Smooth muscle cell (in vitro differentiated cells): ENCODE measurements at regions not wholly inside any gene's neighbourhood (a gene's known extent, or its start where the extent isn't known, plus 50 kb on each side); places are given as distances from the start of the nearest gene placed in this dataset.

Experiments
- DNase-seq: peaks from one replicate; lab custom pipeline; 2025; ENCODE audit not compliant: unreplicated experiment; lab: John Stamatoyannopoulos, UW
- H2AFZ ChIP-seq: fragments of 200-600 bp; sonication (generic); 2 replicates; pipeline ENCODE4 v1.6.0; 2016; ENCODE audit warnings: antibody characterized with exemption, low read depth, mild to moderate bottlenecking
- H3F3A ChIP-seq: fragments of 200-600 bp; sonication (generic); 2 replicates; pipeline ENCODE4 v1.6.0; 2017; ENCODE audit warnings: antibody characterized with exemption, low read depth
- H3K27ac ChIP-seq: fragments of 200-600 bp; sonication (generic); 2 replicates; pipeline ENCODE4 v1.5.1; 2016; ENCODE audit warnings: low read depth, mild to moderate bottlenecking
- H3K27me3 ChIP-seq: fragments of 200-600 bp; sonication (generic); 2 replicates; pipeline ENCODE4 v1.6.1; 2016; ENCODE audit warnings: low read depth, mild to moderate bottlenecking
- H3K36me3 ChIP-seq: fragments of 200-600 bp; sonication (generic); 2 replicates; pipeline ENCODE4 v1.5.1; 2016; ENCODE audit warnings: low read depth
- H3K4me1 ChIP-seq: fragments of 200-600 bp; sonication (generic); 2 replicates; pipeline ENCODE4 v1.5.1; 2016; ENCODE audit warnings: low read depth
- H3K4me2 ChIP-seq: fragments of 200-600 bp; sonication (generic); 2 replicates; pipeline ENCODE4 v1.6.0; 2016; ENCODE audit warnings: mild to moderate bottlenecking
- H3K4me3 ChIP-seq: fragments of 200-600 bp; sonication (generic); 2 replicates; pipeline ENCODE4 v1.5.1; 2016; ENCODE audit warnings: mild to moderate bottlenecking
- H3K79me2 ChIP-seq: fragments of 200-600 bp; sonication (generic); 2 replicates; pipeline ENCODE4 v1.6.0; 2016; ENCODE audit warnings: low read depth, mild to moderate bottlenecking
- H3K9ac ChIP-seq: fragments of 200-600 bp; sonication (generic); 2 replicates; pipeline ENCODE4 v1.6.0; 2016; ENCODE audit warnings: low read depth
- H3K9me3 ChIP-seq: fragments of 200-600 bp; sonication (generic); replicated peaks from 2 replicates; pipeline ENCODE4 v1.5.1; 2016; ENCODE audit warnings: low read depth
- H4K20me1 ChIP-seq: fragments of 200-600 bp; sonication (generic); 2 replicates; pipeline ENCODE4 v1.6.0; 2016; ENCODE audit warnings: low read depth
- CTCF ChIP-seq: fragments of 200-600 bp; sonication (generic); IDR thresholded peaks from 2 replicates; pipeline ENCODE4 v1.5.1; 2017; ENCODE audit warnings: borderline replicate concordance, mild to moderate bottlenecking, antibody characterized with exemption; ENCODE audit not compliant: insufficient read depth, poor library complexity, severe bottlenecking
- WGBS: methylation state at CpG from one replicate; pipeline ENCODE4 v1.1.7; 2016; ENCODE audit warnings: low lambda C conversion rate; 5-methylcytosine and 5-hydroxymethylcytosine counted together

GRCh38 chr12:115467531-115467930 lies 783.6 kb upstream of the TBX3 start:
- WGBS, result 77% methylated on average over 2 of the region's 2 CpGs
- no peak overlapping the region for H3K9ac ChIP-seq
- H3K27me3 ChIP-seq, result no peaks in the 10 kb centered on the region
- DNase-seq, result no peak
- peaks cover 23% of the 10 kb centered on the region for H3F3A ChIP-seq
- H3K27ac ChIP-seq, result no peak overlapping the region
- H3K36me3 ChIP-seq, result no peaks in the 10 kb centered on the region
- no peaks in the 10 kb centered on the region for H3K9me3 ChIP-seq
- no peaks in the 10 kb centered on the region for H4K20me1 ChIP-seq
- TF ChIP-seq CTCF, result no peak
- H2AFZ ChIP-seq, result no peak overlapping the region
- no peaks in the 10 kb centered on the region for H3K4me1 ChIP-seq
- no peak overlapping the region for H3K4me2 ChIP-seq
- no peak overlapping the region for H3K4me3 ChIP-seq
- no peaks in the 10 kb centered on the region for H3K79me2 ChIP-seq

- H2AFZ ChIP-seq, result peak overlapping the region; percentile 49
- no peak overlapping the region for H3K4me3 ChIP-seq
- no peaks in the 10 kb centered on the region for H3K36me3 ChIP-seq
- no peaks in the 10 kb centered on the region for H4K20me1 ChIP-seq
- WGBS, result 19% methylated on average over 4 of the region's 4 CpGs
- no peaks in the 10 kb centered on the region for H3K79me2 ChIP-seq
- no peaks in the 10 kb centered on the region for H3K27me3 ChIP-seq
- TF ChIP-seq CTCF, result no peak
- no peak for DNase-seq
- H3K27ac ChIP-seq, result peak overlapping the region; percentile 32
- H3K4me2 ChIP-seq, result no peak overlapping the region
- H3K9ac ChIP-seq, result no peak overlapping the region
- H3K9me3 ChIP-seq, result peaks cover 7% of the 10 kb centered on the region
- no peaks in the 10 kb centered on the region for H3K4me1 ChIP-seq
- H3F3A ChIP-seq, result peaks cover 23% of the 10 kb centered on the region
Measured at GRCh38 chr12:115466076-115466475, 782.1 kb upstream of the TBX3 start.

- no peak for DNase-seq
- Histone ChIP-seq H3K4me3 (no peak overlapping the region), H3K36me3 (no peaks in the 10 kb centered on the region), H4K20me1 (no peaks in the 10 kb centered on the region), H3K4me2 (no peak overlapping the region), H2AFZ (no peak overlapping the region), H3K27ac (no peak overlapping the region), H3K27me3 (no peaks in the 10 kb centered on the region), H3K4me1 (no peaks in the 10 kb centered on the region), H3K79me2 (no peaks in the 10 kb centered on the region), H3F3A (peaks cover 23% of the 10 kb centered on the region), H3K9ac (no peak overlapping the region), H3K9me3 (peaks cover 7% of the 10 kb centered on the region)
- WGBS, result 95% methylated on average over 7 of the region's 7 CpGs
- TF ChIP-seq CTCF, result no peak
Measured at GRCh38 chr12:115464661-115465060, 780.7 kb upstream of the TBX3 start.

- Histone ChIP-seq H3K4me1 (no peaks in the 10 kb centered on the region), H3K79me2 (no peaks in the 10 kb centered on the region), H3F3A (peaks cover 23% of the 10 kb centered on the region), H3K36me3 (no peaks in the 10 kb centered on the region), H3K4me2 (no peak overlapping the region), H3K9me3 (peaks cover 7% of the 10 kb centered on the region), H3K27ac (no peak overlapping the region), H3K27me3 (no peaks in the 10 kb centered on the region), H4K20me1 (no peaks in the 10 kb centered on the region), H3K4me3 (no peak overlapping the region), H3K9ac (no peak overlapping the region), H2AFZ (peak overlapping the region; percentile 65)
- 39% methylated on average over 9 of the region's 9 CpGs for WGBS
- TF ChIP-seq CTCF, result no peak
- no peak for DNase-seq
Measured at GRCh38 chr12:115464111-115464581, 780.2 kb upstream of the TBX3 start.
